ENCODE measurements at regions not wholly inside any gene's neighbourhood (a gene's known extent, or its start where the extent isn't known, plus 50 kb on each side); places are given as distances from the start of the nearest gene placed in this dataset.

- H3K27ac Mint-ChIP-seq: no peak overlapping the region
- peaks cover 7% of the 10 kb centered on the region for H3K27me3 Mint-ChIP-seq (ENCODE audit: low read depth, poor library complexity)
- H3K9me3 Mint-ChIP-seq: peaks cover 51% of the 10 kb centered on the region
- no peak for TF ChIP-seq CTCF (IDR thresholded peaks at IDR 0.05)
- peaks cover 6% of the 10 kb centered on the region for H3K36me3 Mint-ChIP-seq (ENCODE audit: low read depth)
- DNase-seq: no peak
- no peak overlapping the region for H3K4me3 Mint-ChIP-seq
- no peaks in the 10 kb centered on the region for H3K4me1 Mint-ChIP-seq
Measured at GRCh38 chr5:66315784-66316183, 171.7 kb downstream of the SREK1 start.

- H3K27ac Mint-ChIP-seq: peak overlapping the region; percentile 64
- no peak for TF ChIP-seq CTCF (IDR thresholded peaks at IDR 0.05)
- H3K4me1 Mint-ChIP-seq: peaks cover 18% of the 10 kb centered on the region
- no peak for DNase-seq
- no peak overlapping the region for H3K4me3 Mint-ChIP-seq
- H3K9me3 Mint-ChIP-seq: peaks cover 7% of the 10 kb centered on the region
- H3K27me3 Mint-ChIP-seq (ENCODE audit: low read depth, poor library complexity): peaks cover 2% of the 10 kb centered on the region
- no peaks in the 10 kb centered on the region for H3K36me3 Mint-ChIP-seq (ENCODE audit: low read depth)
Measured at GRCh38 chr5:66322786-66323528, 178.9 kb downstream of the SREK1 start.

GRCh38 chr5:66323529-66323895 is 179.4 kb downstream of the SREK1 start:
- Mint-ChIP-seq H3K9me3 (peaks cover 7% of the 10 kb centered on the region), H3K27me3 (ENCODE audit: low read depth, poor library complexity) (peaks cover 3% of the 10 kb centered on the region), H3K27ac (peak overlapping the region; percentile 64), H3K4me3 (no peak overlapping the region), H3K4me1 (peaks cover 18% of the 10 kb centered on the region), H3K36me3 (ENCODE audit: low read depth) (no peaks in the 10 kb centered on the region)
- no peak for TF ChIP-seq CTCF (IDR thresholded peaks at IDR 0.05)
- DNase-seq: no peak

- no peak overlapping the region for H3K4me3 Mint-ChIP-seq
- no peak for DNase-seq
- no peak overlapping the region for H3K27ac Mint-ChIP-seq
- H3K27me3 Mint-ChIP-seq (ENCODE audit: low read depth, poor library complexity): peaks cover 5% of the 10 kb centered on the region
- no peak for TF ChIP-seq CTCF (IDR thresholded peaks at IDR 0.05)
- peaks cover 7% of the 10 kb centered on the region for H3K9me3 Mint-ChIP-seq
- no peaks in the 10 kb centered on the region for H3K36me3 Mint-ChIP-seq (ENCODE audit: low read depth)
- H3K4me1 Mint-ChIP-seq: peaks cover 18% of the 10 kb centered on the region
Measured at GRCh38 chr5:66324357-66324756, 180.3 kb downstream of the SREK1 start.

GRCh38 chr5:66326276-66326675 is 182.2 kb downstream of the SREK1 start:
- peaks cover 5% of the 10 kb centered on the region for H3K27me3 Mint-ChIP-seq (ENCODE audit: low read depth, poor library complexity)
- no peak overlapping the region for H3K4me3 Mint-ChIP-seq
- H3K9me3 Mint-ChIP-seq: peaks cover 11% of the 10 kb centered on the region
- TF ChIP-seq CTCF (IDR thresholded peaks at IDR 0.05): no peak
- no peak for DNase-seq
- H3K36me3 Mint-ChIP-seq (ENCODE audit: low read depth): no peaks in the 10 kb centered on the region
- peaks cover 18% of the 10 kb centered on the region for H3K4me1 Mint-ChIP-seq
- no peak overlapping the region for H3K27ac Mint-ChIP-seq

GRCh38 chr5:66327008-66327407 is 182.9 kb downstream of the SREK1 start:
- peaks cover 11% of the 10 kb centered on the region for H3K9me3 Mint-ChIP-seq
- DNase-seq: no peak
- H3K27ac Mint-ChIP-seq: no peak overlapping the region
- peaks cover 5% of the 10 kb centered on the region for H3K27me3 Mint-ChIP-seq (ENCODE audit: low read depth, poor library complexity)
- no peak for TF ChIP-seq CTCF (IDR thresholded peaks at IDR 0.05)
- no peak overlapping the region for H3K4me3 Mint-ChIP-seq
- no peaks in the 10 kb centered on the region for H3K36me3 Mint-ChIP-seq (ENCODE audit: low read depth)
- peaks cover 18% of the 10 kb centered on the region for H3K4me1 Mint-ChIP-seq
